CD4-positive, alpha-beta T cell (primary cell): ENCODE measurements at regions not wholly inside any gene's neighbourhood (a gene's known extent, or its start where the extent isn't known, plus 50 kb on each side); places are given as distances from the start of the nearest gene placed in this dataset.

ENCODE experiments used
- ATAC-seq: fragments of 200-7000 bp; cut with Tn5 transposase; one replicate; pipeline ENCODE4 v1.10.0; 2022; ENCODE audit warnings: mild to moderate bottlenecking; ENCODE audit not compliant: poor library complexity
- CTCF ChIA-PET: fragments of 350-600 bp; sonication (Branson Sonifier 250); formaldehyde crosslinking; loops from one replicate; lab custom pipeline; 2021; ENCODE audit warnings: antibody characterized with exemption, inconsistent platforms; lab: Charles Lee
- POLR2A ChIA-PET: fragments of 350-600 bp; sonication (Branson Sonifier 250); formaldehyde crosslinking; loops from one replicate; lab custom pipeline; 2021; ENCODE audit warnings: antibody characterized with exemption, inconsistent platforms; lab: Charles Lee
- DNase-seq, 14 experiments: peaks; one replicate each; pipeline ENCODE4 v3.0.0-alpha.2; 2013 to 2020; ENCODE audit warnings: mixed read lengths in 2 of 14
- H3K27ac ChIP-seq, 2 donors: one replicate each; pipeline versions ENCODE4 v1.5.1 to v1.7.0; 2013; ENCODE audit warnings: low read length in 2 of 2, low read depth in 1 of 2, mild to moderate bottlenecking in 1 of 2
- H3K27me3 ChIP-seq, 2 experiments: 1 replicate in 1 of 2; 2 replicates in 1 of 2; pipeline versions ENCODE4 v1.6.1 to v1.7.0; 2013; ENCODE audit warnings: low read length in 2 of 2, control low read depth in 1 of 2, mild to moderate bottlenecking in 1 of 2, moderate library complexity in 1 of 2; ENCODE audit not compliant: insufficient read depth in 2 of 2, control insufficient read depth in 1 of 2
- H3K36me3 ChIP-seq: one replicate; pipeline ENCODE4 v1.6.1; 2013; ENCODE audit warnings: low read length, control low read depth; ENCODE audit not compliant: insufficient read depth
- H3K4me1 ChIP-seq: one replicate; pipeline ENCODE4 v1.6.1; 2013; ENCODE audit warnings: low read length, control low read depth; ENCODE audit not compliant: insufficient read depth
- H3K4me3 ChIP-seq: one replicate; pipeline ENCODE4 v1.5.1; 2013; ENCODE audit warnings: mild to moderate bottlenecking, low read length, moderate library complexity
- H3K9me3 ChIP-seq, 2 experiments: 1 replicate in 1 of 2; 2 replicates in 1 of 2; pipeline versions ENCODE4 v1.6.1 to v1.7.0; 2013; ENCODE audit warnings: low read length in 2 of 2, mild to moderate bottlenecking in 2 of 2, control low read depth in 1 of 2, moderate library complexity in 1 of 2; ENCODE audit not compliant: control insufficient read depth in 1 of 2, insufficient read depth in 1 of 2
- H3K27ac Mint-ChIP-seq: one replicate; pipeline ENCODE4 v1.8.0; 2020; ENCODE audit warnings: mixed read lengths
- H3K27me3 Mint-ChIP-seq: one replicate; pipeline ENCODE4 v1.8.0; 2021; ENCODE audit warnings: mixed read lengths
- H3K36me3 Mint-ChIP-seq: one replicate; pipeline ENCODE4 v1.8.0; 2021; ENCODE audit warnings: low read depth, mixed read lengths
- H3K4me1 Mint-ChIP-seq: one replicate; pipeline ENCODE4 v1.8.0; 2021; ENCODE audit warnings: low read depth, mixed read lengths
- H3K4me3 Mint-ChIP-seq: one replicate; pipeline ENCODE4 v1.8.0; 2020; ENCODE audit warnings: mild to moderate bottlenecking, mixed read lengths
- H3K9me3 Mint-ChIP-seq: one replicate; pipeline ENCODE4 v1.8.0; 2020; ENCODE audit warnings: mixed read lengths
- CTCF ChIP-seq: fragments of 200-600 bp; IDR thresholded peaks from one replicate; pipeline ENCODE4 v1.8.0; 2022; ENCODE audit warnings: antibody characterized with exemption, mild to moderate bottlenecking
- intact Hi-C, 2 experiments: fragments of 100-400 bp; cut with DNase I in 1 of 2; cut with micrococcal nuclease in 1 of 2; formaldehyde crosslinking; loops; one replicate each; pipeline versions ENCODE4 v1.15.1 to v1.9.0; 2023 to 2025; cut with DNase I, micrococcal nuclease

GRCh38 chr5:12851761-12852160 lies 947.5 kb upstream of the CTNND2 start:
- H3K27ac Mint-ChIP-seq: no peak overlapping the region

GRCh38 chr5:12848709-12849108 lies 944.5 kb upstream of the CTNND2 start:
- Histone ChIP-seq H3K27me3 (no peaks in the 10 kb centered on the region), H3K4me1 (no peaks in the 10 kb centered on the region), H3K4me3 (no peak overlapping the region), H3K27ac (no peak overlapping the region), H3K9me3 (peaks cover 0 to 4% of the 10 kb centered on the region in 2 experiments), H3K36me3 (no peaks in the 10 kb centered on the region)
- POLR2A ChIA-PET: no interaction called here
- DNase-seq: no peak
- Mint-ChIP-seq H3K4me3 (no peak overlapping the region), H3K27ac (no peak overlapping the region), H3K9me3 (peaks cover 13% of the 10 kb centered on the region), H3K4me1 (no peaks in the 10 kb centered on the region), H3K36me3 (no peaks in the 10 kb centered on the region), H3K27me3 (no peaks in the 10 kb centered on the region)
- no peak for ATAC-seq
- intact Hi-C loops: no loop called here
- CTCF ChIA-PET: no interaction called here
- TF ChIP-seq CTCF: no peak

More at GRCh38 chr5:12851761-12852160, 947.5 kb upstream of the CTNND2 start:
- Mint-ChIP-seq H3K9me3 (peaks cover 12% of the 10 kb centered on the region), H3K36me3 (no peaks in the 10 kb centered on the region), H3K27me3 (no peaks in the 10 kb centered on the region), H3K4me3 (no peak overlapping the region), H3K4me1 (no peaks in the 10 kb centered on the region)
- H3K36me3 ChIP-seq: no peaks in the 10 kb centered on the region
- H3K27me3 ChIP-seq: no peaks in the 10 kb centered on the region
- H3K4me3 ChIP-seq: no peak overlapping the region
- no peak for TF ChIP-seq CTCF
- peaks cover 0 to 4% of the 10 kb centered on the region in 2 experiments for H3K9me3 ChIP-seq
- no peak overlapping the region for H3K27ac ChIP-seq
- H3K4me1 ChIP-seq: no peaks in the 10 kb centered on the region
- POLR2A ChIA-PET: no interaction called here
- ATAC-seq (no peak), DNase-seq (no peak)
- intact Hi-C loops: no loop called here
- CTCF ChIA-PET: no interaction called here

- CTCF ChIA-PET: no interaction called here
- Mint-ChIP-seq H3K4me3 (no peak overlapping the region), H3K9me3 (peaks cover 9% of the 10 kb centered on the region), H3K27me3 (no peaks in the 10 kb centered on the region), H3K36me3 (no peaks in the 10 kb centered on the region), H3K27ac (no peak overlapping the region), H3K4me1 (no peaks in the 10 kb centered on the region)
- ATAC-seq (no peak), DNase-seq (peak in 1 of 14 experiments; percentile 5)
- H3K36me3 ChIP-seq: no peaks in the 10 kb centered on the region
- no peaks in the 10 kb centered on the region for H3K4me1 ChIP-seq
- intact Hi-C loops: no loop called here
- POLR2A ChIA-PET: no interaction called here
- H3K9me3 ChIP-seq: peaks cover 0 to 4% of the 10 kb centered on the region in 2 experiments
- H3K4me3 ChIP-seq: no peak overlapping the region
- H3K27ac ChIP-seq: no peak overlapping the region
- H3K27me3 ChIP-seq: no peaks in the 10 kb centered on the region
- no peak for TF ChIP-seq CTCF
Observed at GRCh38 chr5:12845549-12846159, 941.4 kb upstream of the CTNND2 start.
